ENCODE measurements at regions not wholly inside any gene's neighbourhood (a gene's known extent, or its start where the extent isn't known, plus 50 kb on each side); places are given as distances from the start of the nearest gene placed in this dataset.
A peak's percentile ranks its signal among the peaks of the same experiment; 100 is the strongest.

DNA sequence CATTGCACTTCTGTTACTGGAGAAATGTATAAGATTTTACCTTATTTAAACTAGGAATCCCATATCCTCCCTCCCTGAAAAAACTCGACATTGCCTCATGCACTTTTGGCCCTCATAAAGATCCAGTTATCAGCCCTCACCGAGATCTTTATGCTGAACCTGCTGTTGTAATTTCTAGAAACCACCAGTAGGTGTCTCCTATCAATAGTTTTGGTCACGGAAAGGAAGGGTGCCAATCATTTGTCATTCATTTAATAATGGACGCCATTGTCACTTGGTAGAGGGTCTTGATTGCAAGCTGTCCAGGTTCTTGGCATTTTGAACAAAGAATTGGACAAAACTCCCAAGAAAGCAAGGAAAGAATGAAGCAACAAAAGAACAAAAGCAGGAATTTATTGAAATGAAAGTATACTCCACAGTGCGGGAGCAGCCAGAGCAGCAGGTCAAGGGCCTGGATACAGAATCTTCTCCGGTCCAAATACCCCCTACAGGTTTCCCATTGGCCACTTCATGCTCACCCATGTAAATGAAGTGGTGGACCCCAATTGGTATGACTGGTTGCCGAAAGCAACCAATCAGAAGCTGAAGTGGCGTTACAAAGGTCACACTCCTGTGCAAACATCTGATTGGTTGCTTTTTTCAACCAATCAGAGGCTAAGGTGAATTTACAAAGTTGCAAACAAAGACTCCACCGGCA is 524.3 kb downstream of the PSAT1 start:
- peak; percentile 45 for DNase-seq

DNA sequence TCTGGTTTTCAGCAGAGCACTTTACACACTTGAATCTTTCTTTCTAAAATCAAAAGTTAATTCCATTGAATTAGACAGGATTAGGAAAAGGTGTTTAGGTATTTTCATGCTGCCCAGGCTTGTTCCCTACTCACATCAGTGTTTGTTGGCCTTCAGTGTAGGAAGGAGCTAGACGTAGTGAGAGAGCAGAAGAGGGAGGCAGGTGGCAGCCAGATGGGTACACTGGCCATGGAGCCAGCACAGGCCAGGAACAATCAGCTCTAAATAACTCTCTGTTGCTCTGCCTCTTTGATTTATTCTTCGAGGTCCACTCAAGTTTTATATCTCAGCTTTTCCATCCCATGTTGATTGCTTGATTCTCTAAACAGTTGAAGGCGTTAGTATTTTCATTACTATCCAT is 529.6 kb downstream of the PSAT1 start:
- no peak for DNase-seq

DNA sequence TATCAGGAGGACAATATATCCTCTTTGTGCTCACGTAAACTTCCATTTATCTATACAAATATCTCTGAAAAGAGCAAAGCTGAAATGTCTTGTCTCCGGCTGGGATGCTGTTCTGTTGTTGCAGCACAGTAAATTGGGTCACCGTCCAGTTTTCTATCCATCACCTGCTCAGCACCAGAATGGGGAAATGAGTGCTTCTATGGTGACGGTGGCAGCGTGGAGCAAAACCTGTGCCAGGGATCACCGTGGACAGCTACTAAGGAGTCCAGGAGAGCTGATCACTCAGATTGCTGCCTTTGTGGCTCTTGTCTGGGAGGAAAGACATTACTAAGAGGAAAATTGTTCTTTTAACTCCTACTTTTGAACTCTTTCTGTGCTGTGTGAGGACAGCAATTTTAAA is 531.6 kb downstream of the PSAT1 start:
- DNase-seq: no peak

DNA sequence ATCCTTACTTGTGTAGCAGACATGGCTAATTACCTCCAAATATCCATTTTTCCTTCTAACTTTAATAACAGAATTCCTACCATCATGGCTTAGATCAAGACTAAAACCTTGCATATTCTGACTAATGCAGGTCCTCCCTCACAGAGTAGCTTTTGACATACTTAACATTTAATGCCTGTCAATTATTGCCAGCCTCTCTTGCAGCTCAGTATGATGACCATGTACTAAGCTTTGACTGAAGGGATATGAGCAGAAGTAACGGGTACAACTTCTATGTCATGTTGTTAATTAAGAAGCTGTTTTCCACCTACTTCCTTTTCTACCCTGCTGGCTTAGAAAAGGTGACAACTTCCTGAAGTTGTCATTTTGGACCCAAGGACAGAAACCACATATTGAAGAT is 533.4 kb downstream of the PSAT1 start:
- DNase-seq: no peak

DNA sequence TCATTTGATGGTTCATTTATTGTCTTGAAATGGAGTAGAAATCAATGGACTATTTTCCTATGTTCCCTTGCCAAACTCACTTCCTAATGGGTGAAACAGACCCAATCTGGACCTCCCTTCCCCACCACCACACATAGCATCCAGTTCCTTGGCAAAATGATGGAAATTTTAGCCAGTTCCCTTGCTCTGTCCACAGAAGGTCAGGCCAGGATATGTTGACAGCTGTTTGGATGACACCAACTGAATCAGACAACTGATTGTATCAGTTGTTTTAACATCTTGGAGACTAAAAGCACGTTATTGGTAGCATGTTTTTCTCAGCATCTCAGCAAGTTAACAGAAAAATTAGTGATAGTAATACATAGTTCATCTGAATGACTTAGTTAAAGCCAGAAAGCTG is 534.8 kb downstream of the PSAT1 start:
- no peak for DNase-seq

DNA sequence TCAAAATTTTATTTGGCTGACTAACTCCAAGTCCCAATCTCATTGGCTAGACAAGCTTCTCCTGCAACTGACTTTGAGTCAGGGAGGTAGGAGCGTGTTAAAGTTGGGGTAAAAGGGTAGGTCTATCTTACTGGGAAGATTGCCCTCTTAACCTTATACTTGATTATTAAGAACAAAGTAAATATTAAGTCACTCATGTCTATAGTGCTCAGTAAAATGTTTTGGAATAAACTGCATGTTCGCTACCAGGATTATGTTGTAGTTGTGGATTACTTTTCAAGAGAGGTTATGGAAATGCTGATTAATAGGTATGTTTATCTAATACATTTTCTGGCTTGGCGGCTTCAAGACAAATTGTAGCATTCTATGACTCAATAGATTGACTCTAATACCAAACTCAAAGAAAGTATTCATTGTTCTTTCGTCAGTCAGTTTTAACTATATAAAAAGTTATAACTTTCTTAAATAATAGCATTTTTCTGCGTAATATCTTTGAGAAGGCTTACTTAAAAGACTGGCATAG is 539.1 kb downstream of the PSAT1 start:
- DNase-seq: no peak

DNA sequence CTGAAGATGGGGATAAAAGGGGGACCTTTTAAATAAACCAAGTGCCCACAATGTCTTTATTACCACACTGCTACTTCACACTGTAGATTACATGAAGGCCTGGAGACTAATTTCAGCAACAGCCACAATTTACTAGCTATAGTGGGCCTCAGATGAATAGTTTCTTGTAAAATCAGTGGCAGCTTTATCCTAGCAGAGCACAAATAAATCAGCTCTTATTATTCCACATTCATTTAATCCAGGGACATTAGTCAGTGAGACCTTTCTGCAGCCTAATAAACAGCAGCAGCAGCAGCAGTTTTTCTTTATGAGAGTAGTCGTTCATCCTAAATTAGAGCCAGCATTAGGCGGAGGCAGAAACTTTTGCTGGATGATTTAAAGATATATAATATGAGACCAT is 542.3 kb downstream of the PSAT1 start:
- no peak for DNase-seq

DNA sequence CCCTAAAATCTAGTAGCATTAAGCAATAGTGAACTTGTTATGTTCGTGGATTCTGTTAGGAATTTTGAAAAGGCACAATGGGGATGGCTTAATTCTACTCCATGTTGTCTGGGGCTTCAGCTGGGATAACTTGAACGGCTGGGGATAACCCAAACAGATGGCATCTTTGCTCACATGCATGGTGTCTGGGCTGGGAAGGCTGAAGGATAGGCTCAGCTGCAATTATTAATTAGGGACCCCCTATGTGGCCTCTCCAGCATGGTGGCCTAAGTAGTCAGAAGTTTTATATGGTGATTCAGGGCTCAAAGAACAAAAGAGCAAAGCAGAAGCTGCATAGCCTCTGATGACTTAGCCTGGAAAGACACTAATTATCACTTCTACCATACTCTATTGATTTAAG is 551.1 kb downstream of the PSAT1 start:
- no peak for DNase-seq

DNA sequence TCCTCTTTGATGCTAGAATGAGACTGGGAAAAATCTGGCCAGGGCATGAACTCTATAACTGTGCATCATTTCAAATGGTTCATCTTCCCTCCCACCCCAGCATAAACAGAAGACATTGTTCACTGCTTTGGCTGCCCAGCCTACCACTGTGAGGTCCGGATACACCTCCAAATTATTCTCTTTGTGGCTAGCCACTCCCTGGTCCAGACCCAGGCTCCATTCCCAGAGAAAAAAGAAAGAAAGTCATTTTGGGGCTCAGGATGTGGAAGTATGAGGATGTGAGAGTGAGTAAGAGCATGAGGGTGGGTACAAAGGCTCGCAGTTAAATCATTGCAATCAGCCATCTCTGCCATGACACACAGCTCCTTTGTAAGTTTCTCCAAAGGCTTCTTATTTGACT is 559.2 kb downstream of the PSAT1 start:
- DNase-seq: no peak

DNA sequence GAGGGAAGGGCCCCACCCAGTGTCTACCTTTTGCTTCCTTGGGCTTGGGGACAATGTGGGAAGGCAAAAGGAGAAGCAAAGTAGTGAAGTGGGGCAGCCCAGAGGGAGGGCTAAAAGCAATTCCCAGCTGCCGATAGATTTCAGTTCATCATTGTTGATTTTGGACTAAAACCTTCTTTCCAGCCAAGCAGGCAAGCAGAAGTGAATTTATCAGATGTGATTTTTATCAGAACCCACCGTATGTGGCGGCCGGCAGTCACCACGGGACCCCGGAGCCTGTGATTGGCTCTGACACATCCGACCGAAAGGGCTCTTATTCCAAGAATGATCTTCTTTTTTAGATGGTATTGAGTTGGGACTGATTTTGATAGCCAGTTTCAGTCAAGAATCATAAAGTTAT is 559.9 kb downstream of the PSAT1 start:
- no peak for DNase-seq

DNA sequence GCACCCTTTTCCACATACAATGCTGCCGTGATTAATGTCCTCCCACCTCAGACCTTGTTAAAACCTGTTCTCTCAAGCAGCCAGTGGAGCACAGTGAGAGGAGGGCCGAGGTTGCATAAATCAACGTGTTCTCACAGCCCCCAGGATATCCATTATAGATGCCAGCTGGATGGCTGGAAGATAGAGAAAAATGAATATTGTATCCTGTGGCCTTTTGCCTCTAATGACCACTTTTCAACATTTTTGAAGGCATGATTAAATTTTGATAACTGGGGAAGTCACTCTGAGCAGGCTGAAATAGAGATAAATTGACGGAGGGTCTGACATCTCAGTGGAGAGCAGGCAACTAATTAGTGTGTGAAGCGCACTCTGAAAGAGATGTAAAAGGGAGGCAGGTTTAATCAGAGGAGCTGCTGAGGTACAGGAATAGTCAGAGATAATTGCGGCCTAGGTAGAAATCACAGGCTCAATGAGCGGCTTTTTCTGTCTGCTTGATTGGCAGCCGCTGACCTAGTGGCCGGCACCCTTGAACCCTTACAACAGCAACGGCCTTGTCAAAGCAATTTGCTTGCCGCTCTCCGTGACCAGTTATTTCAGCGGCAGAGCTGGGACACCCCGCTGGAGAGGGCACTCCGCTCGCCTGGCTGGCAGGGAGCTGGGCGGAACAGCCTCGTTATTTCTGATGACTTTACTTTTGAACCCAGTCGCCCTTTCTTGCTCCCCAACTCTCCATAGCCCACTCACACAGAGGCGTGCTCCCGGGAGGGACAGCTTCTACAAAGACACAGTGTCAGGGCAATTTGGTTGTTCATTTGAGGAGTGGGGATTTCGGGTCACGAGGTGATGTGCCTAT is 560.7 kb downstream of the PSAT1 start:
- DNase-seq: no peak

DNA sequence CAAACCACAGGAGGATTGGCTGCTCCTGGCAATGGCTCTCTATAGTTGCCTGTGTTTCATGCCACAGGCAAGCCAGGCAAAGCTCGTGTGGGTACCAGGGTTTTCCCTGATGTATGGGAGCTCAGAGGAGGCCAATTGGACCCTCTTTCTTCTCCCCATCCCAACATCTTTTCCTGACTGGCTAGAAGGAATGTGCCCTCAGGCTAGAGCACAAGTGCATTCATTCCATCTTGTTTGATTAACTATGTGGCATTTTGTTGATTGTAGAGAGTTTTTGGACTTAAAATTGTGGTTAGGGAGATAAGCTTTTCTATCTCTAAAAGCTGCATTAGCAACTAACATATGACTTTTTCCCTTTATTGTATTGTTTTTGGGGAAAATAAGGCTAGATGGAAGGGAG is 561.3 kb downstream of the PSAT1 start:
- DNase-seq: no peak

DNA sequence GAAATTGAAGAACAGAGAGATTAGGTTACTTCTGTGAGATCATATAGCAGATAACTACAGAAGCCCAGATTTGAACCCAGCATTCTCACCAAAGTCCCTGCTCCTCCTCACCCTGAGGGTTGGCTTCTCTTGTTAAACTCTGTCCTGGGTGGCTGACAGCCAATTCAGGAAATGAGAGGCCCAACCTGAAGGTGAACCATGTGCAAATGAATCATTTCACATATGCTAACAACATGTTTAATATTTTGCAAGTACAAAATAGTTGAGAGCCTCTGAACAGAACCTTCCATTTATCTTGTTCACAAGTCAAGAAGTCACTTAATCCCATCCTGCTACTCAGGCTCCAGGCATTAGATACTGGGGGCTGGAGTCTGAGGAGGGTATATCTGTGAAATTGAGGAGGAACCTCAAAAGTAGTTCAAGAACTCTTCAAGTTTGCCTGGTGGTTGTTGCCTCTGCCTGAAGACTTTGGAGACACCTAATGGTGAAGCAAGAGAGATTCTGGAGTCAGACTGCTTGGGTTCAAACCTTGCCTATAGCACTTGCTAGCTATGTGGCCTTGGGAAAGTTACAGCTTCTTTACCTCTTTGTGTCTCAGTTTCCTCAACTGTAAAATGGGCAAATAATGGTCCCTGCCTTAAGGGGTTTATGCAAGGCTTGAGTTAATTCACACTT is 564.0 kb downstream of the PSAT1 start:
- DNase-seq: peak; percentile 0

DNA sequence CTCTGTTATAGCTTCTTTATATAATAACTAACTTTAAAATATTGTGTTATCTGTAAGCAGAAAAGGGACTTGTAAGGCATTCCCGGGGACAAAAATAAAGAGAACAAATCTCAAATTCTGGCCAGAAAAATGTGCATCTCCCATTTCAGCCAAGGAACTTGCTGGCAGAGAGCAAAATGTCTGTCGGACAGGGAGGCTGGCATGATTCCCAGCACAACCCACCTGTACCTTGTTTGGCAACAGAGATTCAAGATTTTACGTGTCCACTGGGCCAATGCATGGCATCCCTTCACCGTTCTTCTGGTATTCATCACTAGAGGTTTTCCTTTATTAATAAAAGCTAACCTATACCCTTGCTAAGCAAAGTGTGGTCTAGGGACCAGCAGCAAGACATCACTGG is 566.6 kb downstream of the PSAT1 start:
- no peak for DNase-seq

DNA sequence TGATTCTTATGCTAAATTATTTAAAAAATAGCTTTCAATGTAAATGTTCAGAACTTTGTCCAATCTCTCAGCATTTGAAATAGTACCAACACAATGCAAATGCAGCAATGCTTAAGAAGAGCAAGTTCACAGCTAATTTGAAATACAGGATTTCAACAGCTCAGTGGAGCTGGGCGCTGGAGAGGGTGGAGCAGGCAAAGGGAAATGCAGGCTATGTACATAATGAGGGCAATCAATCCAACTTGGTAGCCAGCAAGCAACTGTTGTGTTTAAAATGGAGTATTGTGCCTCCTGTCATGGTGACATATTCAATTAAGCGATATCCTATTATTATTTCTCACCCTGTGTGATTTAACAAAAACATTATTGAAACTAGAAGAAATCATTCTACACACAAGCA is 568.8 kb downstream of the PSAT1 start:
- no peak for DNase-seq

DNA sequence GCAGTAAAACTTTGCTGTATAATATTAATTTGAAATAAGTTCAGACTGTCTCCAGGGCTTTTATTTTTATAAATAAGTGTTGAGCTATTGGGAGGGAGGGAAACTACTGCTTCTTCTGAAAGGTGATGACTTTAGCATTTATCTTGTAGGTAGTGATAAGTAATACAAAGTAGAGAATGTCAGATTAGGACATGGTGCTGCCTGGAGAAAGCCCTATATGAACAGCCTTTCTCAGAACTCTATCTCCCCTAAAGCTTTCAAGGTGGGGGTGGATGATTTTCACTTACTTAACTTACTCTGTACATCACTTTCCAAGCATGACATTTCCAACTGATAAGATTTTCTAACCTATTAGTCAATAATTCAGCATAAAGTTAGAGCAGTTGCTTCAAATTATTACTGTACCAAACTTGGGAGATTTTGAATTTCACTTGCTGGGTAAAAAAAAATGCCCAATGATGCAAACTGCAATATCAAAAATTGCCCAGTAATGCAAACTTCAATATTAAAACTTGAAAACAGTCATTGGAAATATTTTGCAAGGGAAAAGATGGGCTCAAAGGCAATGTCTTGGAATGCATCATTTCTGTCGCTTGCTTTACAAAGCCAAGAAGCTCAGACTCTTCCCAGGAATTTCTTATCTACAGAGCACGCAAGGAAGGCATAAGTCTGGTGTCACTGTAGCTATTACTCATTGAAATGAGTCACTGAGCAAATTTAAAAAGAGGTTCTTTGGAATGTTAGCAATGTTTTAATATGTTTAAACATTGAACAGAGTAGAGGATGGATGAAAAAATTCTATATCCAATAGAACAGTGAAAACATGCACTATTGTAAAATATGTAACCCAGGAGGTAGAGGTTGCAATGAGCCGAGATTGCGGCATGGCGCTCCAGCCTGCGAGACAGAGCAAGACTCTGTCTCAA is 569.5 kb downstream of the PSAT1 start:
- no peak for DNase-seq

DNA sequence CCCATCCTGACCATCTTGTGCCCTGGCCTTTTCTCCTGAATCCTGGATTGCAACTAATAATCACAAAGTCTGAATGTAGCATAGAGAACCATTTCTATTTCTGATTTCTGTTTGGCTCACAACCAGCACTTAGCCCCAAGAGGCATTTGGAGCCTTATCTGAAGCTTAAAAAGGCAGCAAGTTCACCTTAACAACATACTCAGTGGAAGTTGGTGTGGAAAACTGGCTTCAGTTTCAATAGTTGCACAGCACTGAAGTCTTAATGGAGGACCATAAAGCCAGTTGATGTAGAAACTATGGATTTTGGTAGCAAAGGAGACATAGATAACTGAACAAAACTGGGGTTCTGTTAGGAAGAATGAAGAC is 574.1 kb downstream of the PSAT1 start:
- DNase-seq: no peak

DNA sequence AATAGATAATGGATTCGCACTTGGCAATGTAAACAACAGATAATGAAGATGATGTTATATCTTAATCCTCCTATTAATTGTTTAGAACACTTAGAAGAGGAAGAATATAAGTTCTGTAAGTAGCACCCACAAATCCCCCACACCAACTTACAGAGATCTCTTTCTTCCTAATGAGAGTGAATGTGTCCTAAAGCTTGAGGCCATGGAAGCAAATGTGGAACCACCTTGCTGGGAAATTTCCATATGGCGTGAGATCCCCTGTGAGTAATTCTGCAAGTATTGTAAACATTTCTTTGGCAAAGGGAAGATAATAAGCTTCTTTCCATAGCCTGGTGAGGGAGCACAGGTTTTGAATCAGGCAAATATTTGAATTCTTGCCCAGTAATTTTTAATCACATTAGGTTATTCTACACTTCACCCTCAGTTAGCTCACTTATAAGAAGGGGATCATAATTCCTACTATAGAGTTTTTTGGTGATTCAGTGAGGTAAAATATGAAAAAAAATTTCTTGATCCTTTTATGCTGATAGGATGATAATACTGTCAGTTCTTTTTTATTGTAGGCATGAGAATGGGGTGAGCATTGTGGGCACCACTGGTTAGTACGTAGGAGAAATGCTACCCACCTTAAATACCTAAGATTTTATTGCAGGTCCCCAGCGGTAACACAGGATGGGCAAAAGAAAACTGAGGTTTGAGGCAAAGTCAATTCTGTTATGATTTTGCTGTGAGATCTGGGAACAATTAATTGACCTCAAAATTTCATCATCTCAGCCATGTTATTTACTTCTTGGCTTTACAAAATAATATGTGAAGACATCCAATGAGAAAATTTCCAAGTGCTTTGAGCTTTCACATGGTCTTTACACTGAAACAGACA is 574.8 kb downstream of the PSAT1 start:
- DNase-seq: no peak

DNA sequence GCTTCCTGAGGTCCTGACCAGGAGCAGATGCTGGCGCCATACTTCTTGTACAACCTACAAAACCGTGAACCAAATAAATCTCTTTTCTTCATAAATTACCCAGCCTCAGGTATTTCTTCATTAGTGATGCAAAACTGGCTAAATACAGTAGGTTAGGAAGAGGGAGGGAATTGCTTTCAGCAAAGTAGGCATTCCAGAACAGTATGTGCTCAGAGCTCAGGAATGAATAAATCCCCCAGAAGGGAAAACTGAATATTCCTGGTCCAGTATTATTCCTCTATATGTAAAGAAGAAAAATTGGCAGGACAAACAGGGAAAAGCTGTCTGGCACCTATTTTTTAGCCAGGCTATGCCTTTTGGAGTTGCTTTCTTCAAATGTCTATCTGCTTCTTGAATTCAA is 577.1 kb downstream of the PSAT1 start:
- no peak for DNase-seq

DNA sequence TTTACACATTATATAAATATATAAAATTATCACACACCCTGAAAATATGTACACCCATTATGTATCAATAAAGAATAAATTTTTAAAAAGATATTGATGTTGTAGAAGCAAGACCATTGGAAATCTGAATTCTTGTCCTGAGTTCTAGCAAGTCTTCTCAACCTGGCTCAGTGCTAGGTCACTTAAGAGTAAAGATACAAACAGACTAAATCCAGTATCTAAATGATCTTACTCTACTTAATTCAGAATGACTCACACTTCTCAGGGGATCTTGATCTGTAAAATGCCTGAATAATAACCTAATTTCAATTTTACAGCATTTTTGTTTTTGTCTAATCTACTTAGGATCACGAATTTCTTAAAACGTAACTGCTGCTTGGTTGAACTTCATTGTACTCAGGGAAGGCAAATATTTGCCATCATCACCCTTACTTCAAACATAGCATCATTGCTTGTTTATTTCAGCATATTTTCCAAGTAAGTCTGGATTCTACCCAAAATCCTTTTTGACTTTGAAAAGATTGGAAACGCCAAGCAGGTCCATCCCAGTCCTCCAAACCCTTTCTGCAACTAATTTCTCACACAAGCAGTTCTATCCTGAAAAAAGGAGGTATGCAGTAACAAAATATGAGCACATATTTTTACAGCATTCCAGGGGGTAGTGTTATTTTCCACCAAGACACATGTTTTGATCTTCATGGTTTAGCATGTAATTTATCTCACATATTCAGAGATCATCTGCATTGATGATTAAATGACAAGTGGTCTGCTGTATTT is 582.6 kb downstream of the PSAT1 start:
- DNase-seq: no peak

DNA sequence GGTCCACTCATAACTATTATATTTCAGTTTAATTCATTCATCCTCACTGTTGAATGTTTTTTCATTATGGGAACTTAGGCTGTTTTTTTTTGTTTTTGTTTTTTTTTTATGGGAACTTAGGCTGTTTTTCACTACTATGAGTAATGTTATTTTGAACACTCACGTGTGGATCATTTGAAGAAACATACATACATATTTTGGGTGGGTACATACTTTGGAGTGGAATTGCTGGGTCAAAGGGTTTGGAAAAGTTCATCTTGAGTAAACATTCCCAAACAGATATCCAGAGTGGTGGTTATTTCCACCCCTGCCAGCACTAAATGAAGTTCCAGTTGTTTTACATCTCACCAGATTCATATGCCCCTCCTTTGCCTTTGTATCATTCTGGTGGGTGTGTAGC is 584.4 kb downstream of the PSAT1 start:
- no peak for DNase-seq

Data from suppressor macrophage treated with lipopolysaccharide for 4 hours (primary cell).